GM12878 (cell line): ENCODE measurements at regions not wholly inside any gene's neighbourhood (a gene's known extent, or its start where the extent isn't known, plus 50 kb on each side); places are given as distances from the start of the nearest gene placed in this dataset.

Source experiments
- NR2C1 ChIP-seq: fragments of 450-650 bp; IDR thresholded peaks from 2 replicates; pipeline ENCODE4 v1.6.1; 2017; ENCODE audit warnings: antibody characterized with exemption, mild to moderate bottlenecking, moderate library complexity
- ZNF24 ChIP-seq: fragments of 450-650 bp; IDR thresholded peaks from 2 replicates; pipeline ENCODE4 v1.6.1; 2017; ENCODE audit warnings: antibody characterized with exemption, mild to moderate bottlenecking
- ZZZ3 ChIP-seq: IDR thresholded peaks from 2 replicates; pipeline ENCODE4 v1.6.1; 2011; ENCODE audit warnings: low read depth; ENCODE audit not compliant: control insufficient read depth, insufficient read length
- TF ChIP-seq, protein P1 (sequence below), 3 experiments: IDR thresholded peaks in 2 of 3; conservative IDR thresholded peaks in 1 of 3; 2 replicates each; pipeline ENCODE4 v1.5.1; 2011; ENCODE audit warnings: low read depth in 3 of 3, low read length in 3 of 3, mild to moderate bottlenecking in 3 of 3, control low read depth in 2 of 3, moderate library complexity in 2 of 3, inconsistent platforms in 1 of 3, mixed read lengths in 1 of 3; ENCODE audit not compliant: control insufficient read depth in 2 of 3, insufficient read depth in 1 of 3; ENCODE audit errors: extremely low read depth in 1 of 3

- TF ChIP-seq, protein P1, sequence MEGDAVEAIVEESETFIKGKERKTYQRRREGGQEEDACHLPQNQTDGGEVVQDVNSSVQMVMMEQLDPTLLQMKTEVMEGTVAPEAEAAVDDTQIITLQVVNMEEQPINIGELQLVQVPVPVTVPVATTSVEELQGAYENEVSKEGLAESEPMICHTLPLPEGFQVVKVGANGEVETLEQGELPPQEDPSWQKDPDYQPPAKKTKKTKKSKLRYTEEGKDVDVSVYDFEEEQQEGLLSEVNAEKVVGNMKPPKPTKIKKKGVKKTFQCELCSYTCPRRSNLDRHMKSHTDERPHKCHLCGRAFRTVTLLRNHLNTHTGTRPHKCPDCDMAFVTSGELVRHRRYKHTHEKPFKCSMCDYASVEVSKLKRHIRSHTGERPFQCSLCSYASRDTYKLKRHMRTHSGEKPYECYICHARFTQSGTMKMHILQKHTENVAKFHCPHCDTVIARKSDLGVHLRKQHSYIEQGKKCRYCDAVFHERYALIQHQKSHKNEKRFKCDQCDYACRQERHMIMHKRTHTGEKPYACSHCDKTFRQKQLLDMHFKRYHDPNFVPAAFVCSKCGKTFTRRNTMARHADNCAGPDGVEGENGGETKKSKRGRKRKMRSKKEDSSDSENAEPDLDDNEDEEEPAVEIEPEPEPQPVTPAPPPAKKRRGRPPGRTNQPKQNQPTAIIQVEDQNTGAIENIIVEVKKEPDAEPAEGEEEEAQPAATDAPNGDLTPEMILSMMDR (IDR thresholded peaks at IDR 0.05 in 2 of 3, conservative IDR thresholded peaks at IDR 0.05 in 1 of 3; ENCODE audit: control insufficient read depth in 2 of 3, extremely low read depth in 1 of 3, insufficient read depth in 1 of 3, low read depth in 3 of 3, low read length in 3 of 3): no peak
- TF ChIP-seq ZZZ3 (no peak), ZNF24 (no peak), NR2C1 (no peak)
These were observed 106.3 kb upstream of the SOX5 start for GRCh38 chr12:24055747-24056146.
